SK-N-SH (cell line): ENCODE measurements at regions not wholly inside any gene's neighbourhood (a gene's known extent, or its start where the extent isn't known, plus 50 kb on each side); places are given as distances from the start of the nearest gene placed in this dataset.

Experiments
- GATA2 ChIP-seq: sonication (generic); formaldehyde crosslinking; IDR thresholded peaks from 2 replicates; pipeline ENCODE4 v1.5.0; 2020; ENCODE audit warnings: mild to moderate bottlenecking, missing genetic modification reagents
- RCOR1 ChIP-seq: fragments of 150-350 bp; IDR thresholded peaks from 2 replicates; pipeline ENCODE4 v1.6.1; 2017; ENCODE audit warnings: antibody characterized with exemption, low read length
- TEAD4 ChIP-seq: IDR thresholded peaks from 2 replicates; pipeline ENCODE4 v1.4.0; 2012; ENCODE audit warnings: mild to moderate bottlenecking, borderline replicate concordance; ENCODE audit not compliant: insufficient read depth
- TF ChIP-seq, protein P1 (sequence below): fragments of 200-600 bp; sonication (generic); IDR thresholded peaks from 2 replicates; pipeline ENCODE4 v1.6.1; 2017; ENCODE audit warnings: antibody characterized with exemption, mild to moderate bottlenecking, moderate library complexity

DNA sequence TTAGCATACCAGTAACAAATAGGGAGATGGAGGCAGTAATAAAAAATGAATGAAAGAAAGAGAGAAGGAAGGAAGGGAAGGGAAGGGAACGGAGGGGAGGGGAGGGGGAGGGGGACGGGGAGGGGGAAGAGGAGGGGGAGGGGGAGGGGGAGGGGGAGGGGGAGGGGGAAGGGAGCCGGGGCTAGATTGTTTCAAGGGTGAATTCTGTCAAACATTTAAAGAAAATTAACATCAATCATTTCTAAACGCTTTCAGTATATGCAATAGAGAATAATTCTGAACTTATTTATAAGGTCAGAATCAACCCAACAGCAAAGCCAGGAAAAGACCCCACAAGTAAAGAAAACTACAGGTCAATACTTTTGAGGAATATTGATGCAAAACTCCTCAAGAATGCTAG, 858.8 kb upstream of the GYPC start:
- TF ChIP-seq, protein P1, sequence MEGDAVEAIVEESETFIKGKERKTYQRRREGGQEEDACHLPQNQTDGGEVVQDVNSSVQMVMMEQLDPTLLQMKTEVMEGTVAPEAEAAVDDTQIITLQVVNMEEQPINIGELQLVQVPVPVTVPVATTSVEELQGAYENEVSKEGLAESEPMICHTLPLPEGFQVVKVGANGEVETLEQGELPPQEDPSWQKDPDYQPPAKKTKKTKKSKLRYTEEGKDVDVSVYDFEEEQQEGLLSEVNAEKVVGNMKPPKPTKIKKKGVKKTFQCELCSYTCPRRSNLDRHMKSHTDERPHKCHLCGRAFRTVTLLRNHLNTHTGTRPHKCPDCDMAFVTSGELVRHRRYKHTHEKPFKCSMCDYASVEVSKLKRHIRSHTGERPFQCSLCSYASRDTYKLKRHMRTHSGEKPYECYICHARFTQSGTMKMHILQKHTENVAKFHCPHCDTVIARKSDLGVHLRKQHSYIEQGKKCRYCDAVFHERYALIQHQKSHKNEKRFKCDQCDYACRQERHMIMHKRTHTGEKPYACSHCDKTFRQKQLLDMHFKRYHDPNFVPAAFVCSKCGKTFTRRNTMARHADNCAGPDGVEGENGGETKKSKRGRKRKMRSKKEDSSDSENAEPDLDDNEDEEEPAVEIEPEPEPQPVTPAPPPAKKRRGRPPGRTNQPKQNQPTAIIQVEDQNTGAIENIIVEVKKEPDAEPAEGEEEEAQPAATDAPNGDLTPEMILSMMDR = no peak
- TF ChIP-seq GATA2 = no peak
- no peak for TF ChIP-seq TEAD4
- no peak for TF ChIP-seq RCOR1
